Right lobe of liver (tissue), 4 donors: ENCODE measurements at regions not wholly inside any gene's neighbourhood (a gene's known extent, or its start where the extent isn't known, plus 50 kb on each side); places are given as distances from the start of the nearest gene placed in this dataset.

Experiments
- POLR2A ChIP-seq: fragments of 450-650 bp; IDR thresholded peaks from one replicate; pipeline ENCODE4 v1.6.1; 2017; ENCODE audit warnings: antibody characterized with exemption, mild to moderate bottlenecking
- TF ChIP-seq, protein P1 (sequence below), 4 donors: fragments of 200-600 bp in 3 of 4; fragments of 450-650 bp in 1 of 4; IDR thresholded peaks; one replicate each; pipeline versions ENCODE4 v1.5.1 to v1.8.0; 2016 to 2022; ENCODE audit warnings: antibody characterized with exemption in 4 of 4, mild to moderate bottlenecking in 2 of 4
- donor health status: DM: no; HTN: no; CAD: no.
- donor health status: DM: no; HTN: no; CAD: no.
- donor health status: DM: no; HTN: yes; CAD: no.

DNA sequence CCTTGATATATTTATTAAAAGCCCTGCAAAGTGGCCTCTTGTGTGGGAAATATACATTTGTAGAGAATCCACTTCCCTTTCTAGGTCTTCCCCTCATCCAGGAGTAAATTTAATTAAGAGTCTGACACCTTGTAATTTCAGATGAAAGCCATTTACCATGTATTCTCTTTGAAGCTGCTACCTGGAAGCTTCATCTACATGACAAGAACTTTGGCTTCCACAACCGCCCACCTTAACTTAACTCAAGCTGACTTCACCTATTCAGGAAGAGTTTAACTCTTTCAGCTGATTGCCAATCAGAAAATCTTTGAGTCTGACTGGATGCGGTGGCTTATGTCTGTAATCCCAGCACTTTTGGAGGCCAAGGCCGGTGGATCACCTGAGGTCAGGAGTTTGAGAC lies 899.9 kb downstream of the TAF11L14 start:
- TF ChIP-seq, protein P1, sequence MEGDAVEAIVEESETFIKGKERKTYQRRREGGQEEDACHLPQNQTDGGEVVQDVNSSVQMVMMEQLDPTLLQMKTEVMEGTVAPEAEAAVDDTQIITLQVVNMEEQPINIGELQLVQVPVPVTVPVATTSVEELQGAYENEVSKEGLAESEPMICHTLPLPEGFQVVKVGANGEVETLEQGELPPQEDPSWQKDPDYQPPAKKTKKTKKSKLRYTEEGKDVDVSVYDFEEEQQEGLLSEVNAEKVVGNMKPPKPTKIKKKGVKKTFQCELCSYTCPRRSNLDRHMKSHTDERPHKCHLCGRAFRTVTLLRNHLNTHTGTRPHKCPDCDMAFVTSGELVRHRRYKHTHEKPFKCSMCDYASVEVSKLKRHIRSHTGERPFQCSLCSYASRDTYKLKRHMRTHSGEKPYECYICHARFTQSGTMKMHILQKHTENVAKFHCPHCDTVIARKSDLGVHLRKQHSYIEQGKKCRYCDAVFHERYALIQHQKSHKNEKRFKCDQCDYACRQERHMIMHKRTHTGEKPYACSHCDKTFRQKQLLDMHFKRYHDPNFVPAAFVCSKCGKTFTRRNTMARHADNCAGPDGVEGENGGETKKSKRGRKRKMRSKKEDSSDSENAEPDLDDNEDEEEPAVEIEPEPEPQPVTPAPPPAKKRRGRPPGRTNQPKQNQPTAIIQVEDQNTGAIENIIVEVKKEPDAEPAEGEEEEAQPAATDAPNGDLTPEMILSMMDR (IDR thresholded peaks at IDR 0.05): no peak
- no peak for TF ChIP-seq POLR2A
